BE2C (cell line): ENCODE measurements at regions not wholly inside any gene's neighbourhood (a gene's known extent, or its start where the extent isn't known, plus 50 kb on each side); places are given as distances from the start of the nearest gene placed in this dataset.

Source experiments
- DNase-seq: peaks from one replicate; pipeline ENCODE4 v3.0.0-alpha.2; 2020
- H3K27me3 ChIP-seq: fragments of 250-450 bp; sonication (Bioruptor Pico); 2 replicates; pipeline ENCODE4 v1.5.1; 2020; ENCODE audit warnings: mild to moderate bottlenecking
- H3K36me3 ChIP-seq: fragments of 250-450 bp; sonication (Bioruptor Pico); 2 replicates; pipeline ENCODE4 v1.5.1; 2020; ENCODE audit warnings: mild to moderate bottlenecking
- H3K4me1 ChIP-seq: fragments of 250-450 bp; sonication (Bioruptor Pico); 2 replicates; pipeline ENCODE4 v1.5.1; 2020
- H3K4me3 ChIP-seq: 2 replicates; pipeline ENCODE4 v1.5.1; 2011; ENCODE audit warnings: low read depth, low read length
- H3K9me3 ChIP-seq: fragments of 250-450 bp; sonication (Bioruptor Pico); 2 replicates; pipeline ENCODE4 v1.5.1; 2020
- CTCF ChIP-seq: IDR thresholded peaks from 2 replicates; pipeline ENCODE4 v1.5.1; 2012; ENCODE audit warnings: mild to moderate bottlenecking, low read depth, low read length

GRCh38 chr22:47287516-47287915 is 525.1 kb downstream of the TBC1D22A start:
- H3K9me3 ChIP-seq: no peaks in the 10 kb centered on the region
- DNase-seq: no peak
- H3K4me1 ChIP-seq: no peaks in the 10 kb centered on the region
- H3K4me3 ChIP-seq: no peak overlapping the region
- no peaks in the 10 kb centered on the region for H3K36me3 ChIP-seq
- H3K27me3 ChIP-seq: no peaks in the 10 kb centered on the region
- no peak for TF ChIP-seq CTCF

DNA sequence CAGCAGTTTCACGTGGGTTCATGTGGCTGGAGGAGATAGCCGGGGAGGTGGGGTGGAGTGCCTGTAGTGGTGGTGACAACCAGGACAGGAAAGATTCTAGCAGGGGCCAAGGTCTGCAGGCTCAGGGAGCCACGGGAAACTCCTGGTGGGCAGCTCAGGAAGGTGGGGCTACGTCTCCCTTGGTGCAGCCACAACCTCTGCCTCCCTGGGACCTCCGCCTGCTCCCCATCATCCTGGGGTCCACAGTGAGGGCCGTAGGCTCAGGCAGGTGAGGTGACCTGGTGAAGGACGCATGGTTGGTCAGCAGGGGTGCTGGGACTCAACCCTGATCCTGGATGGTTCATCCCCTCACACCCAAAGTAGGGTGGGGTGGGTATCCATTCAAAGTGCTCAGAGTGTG is 524.1 kb downstream of the TBC1D22A start:
- Histone ChIP-seq H3K27me3 (no peaks in the 10 kb centered on the region), H3K9me3 (no peaks in the 10 kb centered on the region), H3K4me1 (no peaks in the 10 kb centered on the region), H3K36me3 (no peaks in the 10 kb centered on the region), H3K4me3 (no peak overlapping the region)
- no peak for TF ChIP-seq CTCF
- no peak for DNase-seq

DNA sequence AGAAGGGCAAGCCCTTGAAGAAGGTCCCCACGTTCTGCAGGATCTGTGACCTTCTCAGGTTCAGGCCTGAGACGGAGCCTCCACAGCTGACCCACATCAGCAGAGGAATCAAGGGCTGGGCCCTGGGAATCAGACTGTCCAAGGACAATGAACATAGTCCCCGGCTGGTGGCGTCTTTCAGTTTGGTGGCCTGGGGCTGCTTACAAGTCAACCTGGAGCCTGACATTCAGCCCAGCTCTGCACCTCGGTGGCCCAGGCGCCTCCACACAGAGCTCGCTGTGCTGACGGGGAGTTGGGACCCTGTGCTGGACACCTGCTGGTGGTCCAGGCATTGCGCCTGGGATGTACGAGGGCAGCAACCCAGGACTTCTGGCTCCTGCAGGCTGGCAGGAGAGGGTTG is 523.5 kb downstream of the TBC1D22A start:
- H3K4me3 ChIP-seq: no peak overlapping the region
- no peaks in the 10 kb centered on the region; the same call in 1 of the 2 replicates for H3K27me3 ChIP-seq

GRCh38 chr22:47284822-47285221 is 522.4 kb downstream of the TBC1D22A start:
- Histone ChIP-seq H3K4me1 (no peaks in the 10 kb centered on the region), H3K9me3 (no peaks in the 10 kb centered on the region), H3K27me3 (no peaks in the 10 kb centered on the region; the same call in 1 of the 2 replicates), H3K36me3 (no peaks in the 10 kb centered on the region), H3K4me3 (no peak overlapping the region)
- no peak for DNase-seq
- TF ChIP-seq CTCF: no peak

More for the DNA sequence above, 523.5 kb downstream of the TBC1D22A start:
- Histone ChIP-seq H3K36me3 (no peaks in the 10 kb centered on the region), H3K4me1 (no peaks in the 10 kb centered on the region), H3K9me3 (no peaks in the 10 kb centered on the region)
- no peak for TF ChIP-seq CTCF
- no peak for DNase-seq

GRCh38 chr22:47284360-47284759 is 521.9 kb downstream of the TBC1D22A start:
- DNase-seq: no peak
- Histone ChIP-seq H3K27me3 (no peaks in the 10 kb centered on the region; the same call in 1 of the 2 replicates), H3K36me3 (no peaks in the 10 kb centered on the region), H3K9me3 (no peaks in the 10 kb centered on the region), H3K4me1 (no peaks in the 10 kb centered on the region), H3K4me3 (no peak overlapping the region)
- TF ChIP-seq CTCF: no peak

DNA sequence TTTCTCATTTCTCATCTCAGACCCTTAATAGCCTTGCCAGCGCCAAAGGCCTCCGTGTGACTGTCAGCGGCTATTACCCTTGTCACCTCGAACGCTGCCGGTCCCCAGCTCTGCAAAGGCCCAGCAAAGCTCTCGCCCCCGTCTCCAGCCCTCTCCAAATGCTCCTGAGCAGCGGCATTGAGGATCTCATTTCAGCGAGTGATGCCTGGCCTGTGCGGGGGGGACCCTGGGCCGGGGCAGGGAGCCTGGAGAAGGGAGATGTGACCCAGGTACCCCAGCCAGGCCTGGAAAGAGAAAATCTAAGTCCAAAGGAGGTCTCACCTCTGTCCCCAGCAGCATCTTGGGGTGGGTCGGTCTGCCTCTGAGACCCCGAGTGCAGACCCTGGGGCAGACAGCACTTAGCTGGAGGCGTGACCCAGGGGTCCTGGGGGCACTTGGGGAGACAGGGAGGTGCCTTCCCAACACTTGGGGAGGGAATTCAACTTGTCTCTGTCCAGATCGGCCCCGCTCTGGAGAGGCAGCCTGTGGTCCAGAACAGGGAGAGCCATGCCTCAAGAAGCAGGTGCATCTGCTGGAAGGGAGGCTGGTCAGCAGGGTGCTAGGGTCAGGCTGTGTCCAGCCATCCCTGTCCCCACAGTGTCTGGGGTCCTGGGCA is 521.3 kb downstream of the TBC1D22A start:
- H3K27me3 ChIP-seq: no peaks in the 10 kb centered on the region; the same call in 1 of the 2 replicates

More for the DNA sequence above, 521.3 kb downstream of the TBC1D22A start:
- H3K9me3 ChIP-seq: no peaks in the 10 kb centered on the region
- H3K36me3 ChIP-seq: no peaks in the 10 kb centered on the region
- no peak for TF ChIP-seq CTCF
- DNase-seq: no peak
- no peaks in the 10 kb centered on the region for H3K4me1 ChIP-seq
- H3K4me3 ChIP-seq: no peak overlapping the region
